ENCODE measurements at regions not wholly inside any gene's neighbourhood (a gene's known extent, or its start where the extent isn't known, plus 50 kb on each side); places are given as distances from the start of the nearest gene placed in this dataset.

DNA sequence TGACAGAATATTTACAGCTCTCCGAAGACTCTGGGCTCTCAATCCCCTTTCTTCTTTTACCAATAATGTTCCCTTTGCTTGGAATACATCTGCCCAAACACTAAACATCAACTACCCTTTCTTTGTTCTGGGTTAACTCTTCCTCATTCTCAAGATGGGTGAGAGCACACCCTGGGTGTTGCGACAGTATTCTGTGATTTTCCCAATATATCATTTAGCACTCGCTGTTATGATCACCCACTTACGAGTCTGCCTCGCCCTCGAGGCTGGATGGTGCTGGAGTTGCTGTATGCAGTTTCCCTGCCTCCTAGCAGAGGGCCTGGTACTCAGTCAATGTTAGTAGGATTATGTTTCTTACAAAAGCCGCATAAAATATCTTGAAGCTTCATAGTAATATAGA, 93.2 kb downstream of the SOCS6 start:
- TF ChIP-seq, protein P1, sequence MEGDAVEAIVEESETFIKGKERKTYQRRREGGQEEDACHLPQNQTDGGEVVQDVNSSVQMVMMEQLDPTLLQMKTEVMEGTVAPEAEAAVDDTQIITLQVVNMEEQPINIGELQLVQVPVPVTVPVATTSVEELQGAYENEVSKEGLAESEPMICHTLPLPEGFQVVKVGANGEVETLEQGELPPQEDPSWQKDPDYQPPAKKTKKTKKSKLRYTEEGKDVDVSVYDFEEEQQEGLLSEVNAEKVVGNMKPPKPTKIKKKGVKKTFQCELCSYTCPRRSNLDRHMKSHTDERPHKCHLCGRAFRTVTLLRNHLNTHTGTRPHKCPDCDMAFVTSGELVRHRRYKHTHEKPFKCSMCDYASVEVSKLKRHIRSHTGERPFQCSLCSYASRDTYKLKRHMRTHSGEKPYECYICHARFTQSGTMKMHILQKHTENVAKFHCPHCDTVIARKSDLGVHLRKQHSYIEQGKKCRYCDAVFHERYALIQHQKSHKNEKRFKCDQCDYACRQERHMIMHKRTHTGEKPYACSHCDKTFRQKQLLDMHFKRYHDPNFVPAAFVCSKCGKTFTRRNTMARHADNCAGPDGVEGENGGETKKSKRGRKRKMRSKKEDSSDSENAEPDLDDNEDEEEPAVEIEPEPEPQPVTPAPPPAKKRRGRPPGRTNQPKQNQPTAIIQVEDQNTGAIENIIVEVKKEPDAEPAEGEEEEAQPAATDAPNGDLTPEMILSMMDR (IDR thresholded peaks at IDR 0.05): no peak
- TF ChIP-seq EZH2 (IDR thresholded peaks at IDR 0.05): no peak
